ENCODE measurements at regions not wholly inside any gene's neighbourhood (a gene's known extent, or its start where the extent isn't known, plus 50 kb on each side); places are given as distances from the start of the nearest gene placed in this dataset.

DNA sequence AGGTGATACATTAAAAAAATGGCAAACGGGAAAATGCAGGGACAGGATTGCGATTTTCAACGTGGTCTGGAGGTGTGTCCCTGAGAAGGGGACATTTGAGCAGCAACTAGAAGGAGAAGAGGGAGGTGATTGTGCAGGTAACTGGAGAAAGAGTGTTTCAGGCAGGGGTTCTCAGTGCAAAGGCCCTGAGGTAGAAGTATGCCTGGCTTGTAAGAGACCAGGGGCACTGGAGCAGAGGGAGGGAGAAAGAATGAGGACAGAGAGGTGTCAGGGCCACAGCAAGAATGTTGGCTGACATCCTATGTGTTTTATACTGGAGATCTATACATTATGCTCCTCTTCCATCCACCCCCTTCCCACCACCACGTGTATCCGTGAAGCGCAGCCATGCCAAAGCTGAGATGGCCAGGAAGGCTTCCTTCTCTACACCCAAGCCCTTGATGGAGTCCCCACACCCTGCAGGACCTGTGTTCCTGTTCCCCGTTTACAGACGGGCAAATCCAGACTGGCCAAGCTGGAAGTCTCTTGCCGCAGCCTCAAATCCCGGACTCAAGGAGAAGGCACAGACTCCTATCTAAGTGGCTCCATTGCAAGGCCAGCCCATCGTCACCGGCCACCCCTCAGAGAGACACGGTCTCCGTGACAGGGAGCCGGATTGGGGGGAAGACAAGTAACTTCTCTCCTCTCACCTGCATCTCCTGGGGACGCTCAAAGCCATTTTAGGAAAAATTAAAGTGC lies 416.1 kb downstream of the MN1 start:
- no peak for DNase-seq (ENCODE audit: low spot score in 2 of 2)
- Histone ChIP-seq H3K4me3 (no peak overlapping the region), H3K4me1 (no peaks in the 10 kb centered on the region), H3K36me3 (no peaks in the 10 kb centered on the region), H3K27ac (no peak overlapping the region), H3K27me3 (peaks cover 4% of the 10 kb centered on the region), H3K9me3 (no peaks in the 10 kb centered on the region)
- TF ChIP-seq, protein P1, sequence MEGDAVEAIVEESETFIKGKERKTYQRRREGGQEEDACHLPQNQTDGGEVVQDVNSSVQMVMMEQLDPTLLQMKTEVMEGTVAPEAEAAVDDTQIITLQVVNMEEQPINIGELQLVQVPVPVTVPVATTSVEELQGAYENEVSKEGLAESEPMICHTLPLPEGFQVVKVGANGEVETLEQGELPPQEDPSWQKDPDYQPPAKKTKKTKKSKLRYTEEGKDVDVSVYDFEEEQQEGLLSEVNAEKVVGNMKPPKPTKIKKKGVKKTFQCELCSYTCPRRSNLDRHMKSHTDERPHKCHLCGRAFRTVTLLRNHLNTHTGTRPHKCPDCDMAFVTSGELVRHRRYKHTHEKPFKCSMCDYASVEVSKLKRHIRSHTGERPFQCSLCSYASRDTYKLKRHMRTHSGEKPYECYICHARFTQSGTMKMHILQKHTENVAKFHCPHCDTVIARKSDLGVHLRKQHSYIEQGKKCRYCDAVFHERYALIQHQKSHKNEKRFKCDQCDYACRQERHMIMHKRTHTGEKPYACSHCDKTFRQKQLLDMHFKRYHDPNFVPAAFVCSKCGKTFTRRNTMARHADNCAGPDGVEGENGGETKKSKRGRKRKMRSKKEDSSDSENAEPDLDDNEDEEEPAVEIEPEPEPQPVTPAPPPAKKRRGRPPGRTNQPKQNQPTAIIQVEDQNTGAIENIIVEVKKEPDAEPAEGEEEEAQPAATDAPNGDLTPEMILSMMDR (IDR thresholded peaks at IDR 0.05) = no peak
- intact Hi-C loops (cut with DNase I) = no loop called here

DNA sequence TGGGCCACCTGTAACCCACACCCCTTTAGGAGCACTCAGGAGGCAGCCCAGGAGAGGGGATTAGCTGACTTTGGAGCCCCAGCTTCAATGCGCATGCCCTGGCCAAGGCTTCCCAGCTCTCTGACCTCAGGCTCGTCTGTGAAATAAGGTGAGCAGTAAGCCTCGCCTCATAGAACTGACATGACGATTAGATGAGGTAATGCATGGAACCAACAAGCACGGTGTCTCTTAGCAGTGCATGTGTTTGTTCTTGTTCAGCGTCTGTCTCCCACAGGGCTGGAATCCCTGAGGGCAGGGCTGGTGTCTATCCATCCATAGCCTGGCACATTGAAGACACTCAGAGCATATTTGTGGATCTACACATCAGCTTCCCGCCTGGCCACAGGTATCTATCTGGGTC lies 415.4 kb downstream of the MN1 start:
- no peak for DNase-seq (ENCODE audit: low spot score in 2 of 2)

DNA sequence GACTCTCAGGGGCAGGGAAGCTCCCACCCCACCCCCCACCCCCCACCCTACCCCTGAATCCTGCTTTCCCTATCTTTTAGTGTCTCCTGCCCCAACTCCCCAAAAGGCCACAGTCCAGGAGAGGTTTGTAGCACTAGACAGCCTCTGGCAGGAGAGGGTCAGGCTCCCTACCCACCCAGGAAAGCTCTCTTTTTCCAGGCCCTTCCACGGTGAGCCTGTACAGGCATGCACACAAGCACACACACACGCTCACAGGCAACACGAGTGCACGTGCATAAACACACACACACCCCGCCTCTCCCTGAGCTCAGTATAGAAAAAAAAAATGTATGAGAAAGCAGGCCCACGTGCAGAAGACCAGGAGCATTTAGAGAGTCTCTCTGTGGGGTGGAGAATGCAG lies 414.0 kb downstream of the MN1 start:
- Histone ChIP-seq H3K36me3 (no peaks in the 10 kb centered on the region), H3K4me1 (no peaks in the 10 kb centered on the region), H3K27ac (no peak overlapping the region), H3K4me3 (no peak overlapping the region), H3K9me3 (no peaks in the 10 kb centered on the region), H3K27me3 (peaks cover 4% of the 10 kb centered on the region)
- DNase-seq (ENCODE audit: low spot score in 2 of 2) = no peak
- TF ChIP-seq, protein P1 (IDR thresholded peaks at IDR 0.05) = no peak
- intact Hi-C loops (cut with DNase I) = no loop called here

More for the DNA sequence above, 415.4 kb downstream of the MN1 start:
- intact Hi-C loops (cut with DNase I) = no loop called here
- Histone ChIP-seq H3K4me3 (no peak overlapping the region), H3K9me3 (no peaks in the 10 kb centered on the region), H3K36me3 (no peaks in the 10 kb centered on the region), H3K27ac (no peak overlapping the region), H3K4me1 (no peaks in the 10 kb centered on the region), H3K27me3 (peaks cover 4% of the 10 kb centered on the region)
- TF ChIP-seq, protein P1 (IDR thresholded peaks at IDR 0.05) = no peak

GRCh38 chr22:27388090-27388600 lies 413.4 kb downstream of the MN1 start:
- DNase-seq (ENCODE audit: low spot score in 2 of 2) = no peak
- TF ChIP-seq, protein P1 (IDR thresholded peaks at IDR 0.05) = no peak
- peaks cover 4% of the 10 kb centered on the region for H3K27me3 ChIP-seq
- H3K27ac ChIP-seq = no peak overlapping the region
- intact Hi-C loops (cut with DNase I) = no loop called here
- H3K4me1 ChIP-seq = no peaks in the 10 kb centered on the region
- no peaks in the 10 kb centered on the region for H3K9me3 ChIP-seq
- H3K36me3 ChIP-seq = no peaks in the 10 kb centered on the region
- H3K4me3 ChIP-seq = no peak overlapping the region

DNA sequence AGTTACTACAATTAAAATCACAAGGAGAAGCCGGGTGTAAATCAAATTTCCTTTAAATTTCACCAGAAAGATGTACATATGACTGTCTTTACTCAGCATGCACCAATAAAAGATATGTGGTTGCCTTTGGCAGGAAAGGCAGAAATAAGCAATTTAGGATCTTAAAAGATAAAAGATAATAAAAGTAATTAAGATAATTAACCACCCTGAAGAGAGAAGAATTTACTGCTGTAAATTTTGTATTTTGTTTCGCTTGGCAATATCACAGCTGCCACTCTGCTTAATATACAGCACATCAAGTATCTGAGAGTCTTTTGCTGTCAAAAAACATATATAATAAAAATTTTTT lies 411.9 kb downstream of the MN1 start:
- no peaks in the 10 kb centered on the region for H3K27me3 ChIP-seq

More for the DNA sequence above, 411.9 kb downstream of the MN1 start:
- Histone ChIP-seq H3K27ac (no peak overlapping the region), H3K36me3 (no peaks in the 10 kb centered on the region), H3K4me3 (no peak overlapping the region), H3K4me1 (no peaks in the 10 kb centered on the region), H3K9me3 (no peaks in the 10 kb centered on the region)
- TF ChIP-seq, protein P1 (IDR thresholded peaks at IDR 0.05) = no peak
- intact Hi-C loops (cut with DNase I) = no loop called here
- no peak for DNase-seq (ENCODE audit: low spot score in 2 of 2)
